GM23338 (cell line): ENCODE measurements at regions not wholly inside any gene's neighbourhood (a gene's known extent, or its start where the extent isn't known, plus 50 kb on each side); places are given as distances from the start of the nearest gene placed in this dataset.

Experiments
- CREB1 ChIP-seq: fragments of 250-450 bp; sonication (Bioruptor Pico); IDR thresholded peaks from 2 replicates; pipeline ENCODE4 v1.5.0; 2020; ENCODE audit warnings: low read depth, mild to moderate bottlenecking, moderate library complexity
- EZH2 ChIP-seq: fragments of 200-600 bp; sonication (generic); IDR thresholded peaks from one replicate; pipeline ENCODE4 v1.8.0; 2017; ENCODE audit warnings: antibody characterized with exemption, mild to moderate bottlenecking, low read depth; ENCODE audit not compliant: unreplicated experiment
- EZH2phosphoT487 ChIP-seq: fragments of 200-600 bp; sonication (generic); IDR thresholded peaks from one replicate; pipeline ENCODE4 v1.8.1; 2018; ENCODE audit warnings: antibody characterized with exemption; ENCODE audit not compliant: unreplicated experiment
- JUNB ChIP-seq: IDR thresholded peaks from one replicate; pipeline ENCODE4 v1.6.1; 2016; ENCODE audit warnings: antibody characterized with exemption; ENCODE audit not compliant: unreplicated experiment
- NANOG ChIP-seq: IDR thresholded peaks from 2 replicates; pipeline ENCODE4 v1.6.1; 2016; ENCODE audit warnings: antibody characterized with exemption, borderline replicate concordance
- POLR2AphosphoS5 ChIP-seq: IDR thresholded peaks from 2 replicates; pipeline ENCODE4 v1.6.1; 2016; ENCODE audit warnings: antibody characterized with exemption, low read depth
- STAT1 ChIP-seq: IDR thresholded peaks from one replicate; pipeline ENCODE4 v1.6.1; 2016; ENCODE audit warnings: antibody characterized with exemption; ENCODE audit not compliant: unreplicated experiment
- TF ChIP-seq, protein P1 (sequence below), 2 experiments: fragments of 200-600 bp in 1 of 2; sonication (generic) in 1 of 2; conservative IDR thresholded peaks; 2 replicates each; pipeline versions ENCODE4 v1.5.1 to v1.6.1; 2016 to 2017; ENCODE audit warnings: antibody characterized with exemption in 2 of 2, low read depth in 2 of 2, mild to moderate bottlenecking in 2 of 2, moderate library complexity in 1 of 2
- TF ChIP-seq, protein P2 (sequence below): IDR thresholded peaks from one replicate; pipeline ENCODE4 v1.6.1; 2018; ENCODE audit warnings: antibody characterized with exemption; ENCODE audit not compliant: unreplicated experiment
- TF ChIP-seq, protein P3 (sequence below): IDR thresholded peaks from 2 replicates; pipeline ENCODE4 v1.6.1; 2016; ENCODE audit warnings: antibody characterized with exemption

DNA sequence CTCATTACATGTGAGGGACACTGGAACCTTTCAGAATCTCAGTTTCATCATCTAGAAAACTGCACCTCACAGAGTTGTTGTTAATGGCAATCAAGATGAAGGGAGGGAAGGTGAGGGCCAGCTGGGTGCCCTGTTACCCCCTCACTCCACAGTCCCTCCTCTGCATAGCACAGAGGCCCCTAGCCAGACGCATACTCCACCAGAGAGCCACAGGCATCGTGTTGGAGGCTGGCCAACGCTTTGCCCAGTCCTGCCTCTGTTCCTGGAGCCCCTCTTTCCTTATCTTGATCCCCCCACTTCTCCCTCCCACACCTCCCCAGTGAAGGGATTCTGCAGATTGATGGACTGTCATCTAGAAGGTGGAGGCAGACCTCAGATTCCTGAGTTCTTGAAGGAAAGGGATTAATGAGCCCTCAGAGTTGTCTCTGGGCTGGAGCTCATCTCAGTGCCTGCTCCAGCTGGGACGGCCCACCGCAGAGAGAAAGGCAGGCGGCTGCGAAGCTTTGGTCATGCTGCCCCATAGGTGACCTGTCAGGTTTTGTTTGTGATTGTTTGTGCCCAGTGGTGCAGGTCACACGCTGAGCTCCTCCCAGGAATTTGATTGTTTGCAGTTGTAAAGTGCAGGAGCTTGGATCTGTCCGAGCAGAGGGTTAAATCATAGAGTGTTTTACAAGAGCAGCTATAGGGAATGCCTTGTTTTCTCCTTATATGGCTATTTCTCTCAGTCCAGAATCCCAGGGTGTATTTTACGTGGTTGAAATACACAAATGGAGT, 487.3 kb downstream of the CCDC171 start:
- TF ChIP-seq, protein P1, sequence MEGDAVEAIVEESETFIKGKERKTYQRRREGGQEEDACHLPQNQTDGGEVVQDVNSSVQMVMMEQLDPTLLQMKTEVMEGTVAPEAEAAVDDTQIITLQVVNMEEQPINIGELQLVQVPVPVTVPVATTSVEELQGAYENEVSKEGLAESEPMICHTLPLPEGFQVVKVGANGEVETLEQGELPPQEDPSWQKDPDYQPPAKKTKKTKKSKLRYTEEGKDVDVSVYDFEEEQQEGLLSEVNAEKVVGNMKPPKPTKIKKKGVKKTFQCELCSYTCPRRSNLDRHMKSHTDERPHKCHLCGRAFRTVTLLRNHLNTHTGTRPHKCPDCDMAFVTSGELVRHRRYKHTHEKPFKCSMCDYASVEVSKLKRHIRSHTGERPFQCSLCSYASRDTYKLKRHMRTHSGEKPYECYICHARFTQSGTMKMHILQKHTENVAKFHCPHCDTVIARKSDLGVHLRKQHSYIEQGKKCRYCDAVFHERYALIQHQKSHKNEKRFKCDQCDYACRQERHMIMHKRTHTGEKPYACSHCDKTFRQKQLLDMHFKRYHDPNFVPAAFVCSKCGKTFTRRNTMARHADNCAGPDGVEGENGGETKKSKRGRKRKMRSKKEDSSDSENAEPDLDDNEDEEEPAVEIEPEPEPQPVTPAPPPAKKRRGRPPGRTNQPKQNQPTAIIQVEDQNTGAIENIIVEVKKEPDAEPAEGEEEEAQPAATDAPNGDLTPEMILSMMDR (conservative IDR thresholded peaks at IDR 0.05; ENCODE audit: low read depth in 2 of 2), result no peak
- TF ChIP-seq POLR2AphosphoS5 (no peak), EZH2 (no peak), JUNB (no peak), EZH2phosphoT487 (no peak), CREB1 (no peak), STAT1 (no peak), NANOG (no peak)
- TF ChIP-seq, protein P2, sequence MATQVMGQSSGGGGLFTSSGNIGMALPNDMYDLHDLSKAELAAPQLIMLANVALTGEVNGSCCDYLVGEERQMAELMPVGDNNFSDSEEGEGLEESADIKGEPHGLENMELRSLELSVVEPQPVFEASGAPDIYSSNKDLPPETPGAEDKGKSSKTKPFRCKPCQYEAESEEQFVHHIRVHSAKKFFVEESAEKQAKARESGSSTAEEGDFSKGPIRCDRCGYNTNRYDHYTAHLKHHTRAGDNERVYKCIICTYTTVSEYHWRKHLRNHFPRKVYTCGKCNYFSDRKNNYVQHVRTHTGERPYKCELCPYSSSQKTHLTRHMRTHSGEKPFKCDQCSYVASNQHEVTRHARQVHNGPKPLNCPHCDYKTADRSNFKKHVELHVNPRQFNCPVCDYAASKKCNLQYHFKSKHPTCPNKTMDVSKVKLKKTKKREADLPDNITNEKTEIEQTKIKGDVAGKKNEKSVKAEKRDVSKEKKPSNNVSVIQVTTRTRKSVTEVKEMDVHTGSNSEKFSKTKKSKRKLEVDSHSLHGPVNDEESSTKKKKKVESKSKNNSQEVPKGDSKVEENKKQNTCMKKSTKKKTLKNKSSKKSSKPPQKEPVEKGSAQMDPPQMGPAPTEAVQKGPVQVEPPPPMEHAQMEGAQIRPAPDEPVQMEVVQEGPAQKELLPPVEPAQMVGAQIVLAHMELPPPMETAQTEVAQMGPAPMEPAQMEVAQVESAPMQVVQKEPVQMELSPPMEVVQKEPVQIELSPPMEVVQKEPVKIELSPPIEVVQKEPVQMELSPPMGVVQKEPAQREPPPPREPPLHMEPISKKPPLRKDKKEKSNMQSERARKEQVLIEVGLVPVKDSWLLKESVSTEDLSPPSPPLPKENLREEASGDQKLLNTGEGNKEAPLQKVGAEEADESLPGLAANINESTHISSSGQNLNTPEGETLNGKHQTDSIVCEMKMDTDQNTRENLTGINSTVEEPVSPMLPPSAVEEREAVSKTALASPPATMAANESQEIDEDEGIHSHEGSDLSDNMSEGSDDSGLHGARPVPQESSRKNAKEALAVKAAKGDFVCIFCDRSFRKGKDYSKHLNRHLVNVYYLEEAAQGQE, result no peak
- TF ChIP-seq, protein P3, sequence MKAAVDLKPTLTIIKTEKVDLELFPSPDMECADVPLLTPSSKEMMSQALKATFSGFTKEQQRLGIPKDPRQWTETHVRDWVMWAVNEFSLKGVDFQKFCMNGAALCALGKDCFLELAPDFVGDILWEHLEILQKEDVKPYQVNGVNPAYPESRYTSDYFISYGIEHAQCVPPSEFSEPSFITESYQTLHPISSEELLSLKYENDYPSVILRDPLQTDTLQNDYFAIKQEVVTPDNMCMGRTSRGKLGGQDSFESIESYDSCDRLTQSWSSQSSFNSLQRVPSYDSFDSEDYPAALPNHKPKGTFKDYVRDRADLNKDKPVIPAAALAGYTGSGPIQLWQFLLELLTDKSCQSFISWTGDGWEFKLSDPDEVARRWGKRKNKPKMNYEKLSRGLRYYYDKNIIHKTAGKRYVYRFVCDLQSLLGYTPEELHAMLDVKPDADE, result no peak
